Activated CD8-positive, alpha-beta T cell treated with anti-CD3 and anti-CD28 coated beads for 36 hours (primary cell): ENCODE measurements at regions not wholly inside any gene's neighbourhood (a gene's known extent, or its start where the extent isn't known, plus 50 kb on each side); places are given as distances from the start of the nearest gene placed in this dataset.
"Not testable (repeated sequence)": the region's sequence is repeated elsewhere in the genome, so short reads cannot be mapped to it uniquely, and the experiment has no call there.

Experiments used
- ATAC-seq: fragments of 200-7000 bp; cut with Tn5 transposase; one replicate; pipeline ENCODE4 v1.10.0; 2021; ENCODE audit warnings: mild to moderate bottlenecking, moderate library complexity
- CTCF ChIA-PET: fragments of 350-600 bp; sonication (Branson Sonifier 250); formaldehyde crosslinking; loops from one replicate; lab custom pipeline; 2021; ENCODE audit warnings: antibody characterized with exemption; lab: Charles Lee
- POLR2A ChIA-PET: fragments of 350-600 bp; sonication (Branson Sonifier 250); formaldehyde crosslinking; loops from one replicate; lab custom pipeline; 2021; ENCODE audit warnings: antibody characterized with exemption; lab: Charles Lee
- DNase-seq: peaks from one replicate; pipeline ENCODE4 v3.0.0-alpha.2; 2020
- H3K27ac Mint-ChIP-seq: one replicate; pipeline ENCODE4 v1.8.0; 2021; ENCODE audit warnings: mild to moderate bottlenecking, mixed read lengths
- H3K27me3 Mint-ChIP-seq: one replicate; pipeline ENCODE4 v1.8.0; 2021; ENCODE audit warnings: mixed read lengths
- H3K36me3 Mint-ChIP-seq: one replicate; pipeline ENCODE4 v1.8.0; 2021; ENCODE audit warnings: low read depth, mixed read lengths
- H3K4me1 Mint-ChIP-seq: one replicate; pipeline ENCODE4 v1.8.0; 2021; ENCODE audit warnings: low read depth, mixed read lengths
- H3K4me3 Mint-ChIP-seq: one replicate; pipeline ENCODE4 v1.8.0; 2021; ENCODE audit warnings: mild to moderate bottlenecking, moderate library complexity, mixed read lengths
- H3K9me3 Mint-ChIP-seq: one replicate; pipeline ENCODE4 v1.8.0; 2021; ENCODE audit warnings: mixed read lengths
- CTCF ChIP-seq: fragments of 200-600 bp; IDR thresholded peaks from one replicate; pipeline ENCODE4 v1.8.0; 2022; ENCODE audit warnings: antibody characterized with exemption, mild to moderate bottlenecking
- intact Hi-C: fragments of 100-400 bp; cut with micrococcal nuclease; formaldehyde crosslinking; loops from one replicate; pipeline ENCODE4 v1.10.0; 2022

- no peaks in the 10 kb centered on the region for H3K36me3 Mint-ChIP-seq
- ChIA-PET CTCF (no interaction called here), POLR2A (no interaction called here)
- no peak overlapping the region for H3K27ac Mint-ChIP-seq
- no peaks in the 10 kb centered on the region for H3K4me1 Mint-ChIP-seq
- DNase-seq (no peak), ATAC-seq (no peak)
- intact Hi-C loops, result no loop called here
- no peaks in the 10 kb centered on the region for H3K9me3 Mint-ChIP-seq
- no peaks in the 10 kb centered on the region for H3K27me3 Mint-ChIP-seq
- no peak overlapping the region for H3K4me3 Mint-ChIP-seq
- no peak for TF ChIP-seq CTCF
Observed at GRCh38 chr2:128513961-128514283, 195.3 kb upstream of the HS6ST1 start.

GRCh38 chr2:128514555-128514955 is 195.9 kb upstream of the HS6ST1 start:
- CTCF ChIA-PET, result no interaction called here
- no peak for ATAC-seq
- no peak overlapping the region for H3K4me3 Mint-ChIP-seq
- H3K27ac Mint-ChIP-seq, result no peak overlapping the region
- no peaks in the 10 kb centered on the region for H3K36me3 Mint-ChIP-seq
- TF ChIP-seq CTCF, result no peak
- H3K4me1 Mint-ChIP-seq, result no peaks in the 10 kb centered on the region
- no peaks in the 10 kb centered on the region for H3K9me3 Mint-ChIP-seq
- H3K27me3 Mint-ChIP-seq, result no peaks in the 10 kb centered on the region
- DNase-seq, result no peak
- intact Hi-C loops, result no loop called here
- POLR2A ChIA-PET, result no interaction called here

- no peak for ATAC-seq
- ChIA-PET CTCF (no interaction called here), POLR2A (no interaction called here)
- Mint-ChIP-seq H3K27me3 (no peaks in the 10 kb centered on the region), H3K4me3 (no peak overlapping the region), H3K9me3 (no peaks in the 10 kb centered on the region), H3K4me1 (peaks cover 3% of the 10 kb centered on the region), H3K36me3 (no peaks in the 10 kb centered on the region), H3K27ac (no peak overlapping the region)
- DNase-seq, result no peak
- intact Hi-C loops, result no loop called here
- no peak for TF ChIP-seq CTCF
Observed at GRCh38 chr2:128516938-128517337, 198.3 kb upstream of the HS6ST1 start.

- H3K36me3 Mint-ChIP-seq, ATAC-seq, H3K9me3 Mint-ChIP-seq, CTCF ChIA-PET, POLR2A ChIA-PET, H3K27me3 Mint-ChIP-seq, H3K27ac Mint-ChIP-seq, DNase-seq, intact Hi-C loops, H3K4me3 Mint-ChIP-seq, H3K4me1 Mint-ChIP-seq: not testable (repeated sequence)
Observed at GRCh38 chr2:128519028-128519427, 200.4 kb upstream of the HS6ST1 start.

GRCh38 chr2:128519517-128520215 is 201.0 kb upstream of the HS6ST1 start:
- no peaks in the 10 kb centered on the region for H3K9me3 Mint-ChIP-seq
- intact Hi-C loops, result no loop called here

More at GRCh38 chr2:128519517-128520215, 201.0 kb upstream of the HS6ST1 start:
- H3K27ac Mint-ChIP-seq, result no peak overlapping the region
- ChIA-PET POLR2A (no interaction called here), CTCF (no interaction called here)
- DNase-seq (no peak), ATAC-seq (no peak)
- no peak for TF ChIP-seq CTCF
- no peaks in the 10 kb centered on the region for H3K36me3 Mint-ChIP-seq
- peaks cover 2% of the 10 kb centered on the region for H3K27me3 Mint-ChIP-seq
- no peak overlapping the region for H3K4me3 Mint-ChIP-seq
- H3K4me1 Mint-ChIP-seq, result peaks cover 3% of the 10 kb centered on the region
